ENCODE measurements at regions not wholly inside any gene's neighbourhood (a gene's known extent, or its start where the extent isn't known, plus 50 kb on each side); places are given as distances from the start of the nearest gene placed in this dataset.

GRCh38 chr6:80528115-80528514 is 421.6 kb downstream of the BCKDHB start:
- Histone ChIP-seq H3K9ac (replicated peaks in 1 of 4; ENCODE audit: extremely low read depth in 1 of 4, low read depth in 3 of 4, low read length in 3 of 4) (no peak overlapping the region), H3K27ac (ENCODE audit: low read depth, low read length) (no peak overlapping the region), H2AK5ac (ENCODE audit: low read depth, low read length) (no peak overlapping the region), H2BK20ac (ENCODE audit: low read length) (no peak overlapping the region), H2AFZ (ENCODE audit: low read length) (0 out of 2 replicates have a peak overlapping the region, but pooled peaks have one; percentile 10), H3K23me2 (ENCODE audit: low read depth, low read length) (no peaks in the 10 kb centered on the region), H2BK5ac (ENCODE audit: low read depth, low read length) (no peak overlapping the region), H4K20me1 (replicated peaks in 1 of 2; ENCODE audit: control insufficient read depth in 1 of 2, insufficient read depth in 2 of 2, low read length in 2 of 2) (no peaks in the 10 kb centered on the region), H2BK15ac (ENCODE audit: low read length) (no peak overlapping the region), H3K14ac (ENCODE audit: insufficient read length) (no peak overlapping the region), H4K5ac (ENCODE audit: insufficient read length, low read depth, low read length) (no peak overlapping the region), H3K56ac (replicated peaks; ENCODE audit: insufficient read length, low read depth, low read length) (no peak overlapping the region), H3K4me3 (ENCODE audit: extremely low read depth in 1 of 4, insufficient read depth in 2 of 4, low read depth in 3 of 4, low read length in 4 of 4) (no peak overlapping the region), H3K23ac (ENCODE audit: insufficient read length) (no peak overlapping the region), H3K79me2 (ENCODE audit: control insufficient read depth in 1 of 2, insufficient read depth in 2 of 2, low read length in 2 of 2) (no peaks in the 10 kb centered on the region), H3K4ac (replicated peaks; ENCODE audit: insufficient read length, low read depth, low read length) (no peak overlapping the region), H3K36me3 (ENCODE audit: control insufficient read depth in 2 of 4, insufficient read depth in 4 of 4, low read length in 3 of 4) (no peaks in the 10 kb centered on the region), H3K27me3 (replicated peaks in 1 of 4; ENCODE audit: control insufficient read depth in 3 of 4, extremely low read depth in 1 of 4, insufficient read depth in 3 of 4, low read length in 3 of 4) (no peaks in the 10 kb centered on the region), H3K9me3 (ENCODE audit: insufficient read depth in 2 of 2, low read depth in 1 of 2, low read length in 1 of 2) (no peaks in the 10 kb centered on the region), H2BK12ac (ENCODE audit: low read depth, low read length) (no peak overlapping the region), H3K4me1 (replicated peaks in 1 of 4; ENCODE audit: control insufficient read depth in 3 of 4, insufficient read depth in 4 of 4, low read length in 3 of 4) (peaks cover 0 to 6% (median 2%) of the 10 kb centered on the region in 4 experiments; a peak in 1 of 7 replicates), H2BK120ac (replicated peaks; ENCODE audit: low read depth, low read length) (no peak overlapping the region), H3K18ac (ENCODE audit: extremely low read depth, low read length) (no peak overlapping the region), H4K8ac (ENCODE audit: extremely low read depth, insufficient read depth, low read length) (no peak overlapping the region), H4K91ac (replicated peaks; ENCODE audit: insufficient read length, low read length) (no peak overlapping the region), H3K79me1 (ENCODE audit: low read depth, low read length) (no peaks in the 10 kb centered on the region), H3K4me2 (ENCODE audit: insufficient read depth in 1 of 2, low read depth in 2 of 2, low read length in 2 of 2) (no peak overlapping the region)
- POLR2A ChIA-PET (ENCODE audit: partially characterized antibody): no interaction called here
- CTCF ChIA-PET (ENCODE audit: partially characterized antibody): no interaction called here
- DNase-seq (ENCODE audit: low read depth in 1 of 2, low spot score in 2 of 2) (no peak), FAIRE-seq (no peak)
- TF ChIP-seq RAD21 (IDR thresholded peaks at IDR 0.05 in 1 of 2, conservative IDR thresholded peaks at IDR 0.05 in 1 of 2; ENCODE audit: low read depth in 2 of 2, low read length in 2 of 2) (no peak), GTF2F1 (IDR thresholded peaks at IDR 0.05; ENCODE audit: borderline replicate concordance, low read depth, low read length) (no peak), ATF2 (IDR thresholded peaks at IDR 0.05; ENCODE audit: low read length) (no peak), BRCA1 (IDR thresholded peaks at IDR 0.05; ENCODE audit: low read depth, low read length) (no peak), TAF7 (optimal IDR thresholded peaks at IDR 0.05; ENCODE audit: borderline replicate concordance, low read depth, low read length) (no peak), HDAC6 (IDR thresholded peaks at IDR 0.05; ENCODE audit: low read depth, low read length) (no peak), TEAD4 (IDR thresholded peaks at IDR 0.05; ENCODE audit: low read depth, low read length) (no peak), POLR2AphosphoS5 (IDR thresholded peaks at IDR 0.05; ENCODE audit: low read depth, low read length) (no peak), NRF1 (IDR thresholded peaks at IDR 0.05; ENCODE audit: low read depth, low read length) (no peak), JUND (IDR thresholded peaks at IDR 0.05; ENCODE audit: low read length) (no peak), KDM1A (IDR thresholded peaks at IDR 0.05; ENCODE audit: borderline replicate concordance, low read length) (no peak), SIRT6 (IDR thresholded peaks at IDR 0.05; ENCODE audit: low read length) (no peak), SRF (IDR thresholded peaks at IDR 0.05; ENCODE audit: low read depth, low read length) (no peak), RFX5 (IDR thresholded peaks at IDR 0.05; ENCODE audit: borderline replicate concordance, low read depth, low read length) (no peak), EGR1 (IDR thresholded peaks at IDR 0.05; ENCODE audit: borderline replicate concordance, low read depth, low read length) (no peak)

Data from H1 (cell line).